ENCODE measurements at regions not wholly inside any gene's neighbourhood (a gene's known extent, or its start where the extent isn't known, plus 50 kb on each side); places are given as distances from the start of the nearest gene placed in this dataset.

DNA sequence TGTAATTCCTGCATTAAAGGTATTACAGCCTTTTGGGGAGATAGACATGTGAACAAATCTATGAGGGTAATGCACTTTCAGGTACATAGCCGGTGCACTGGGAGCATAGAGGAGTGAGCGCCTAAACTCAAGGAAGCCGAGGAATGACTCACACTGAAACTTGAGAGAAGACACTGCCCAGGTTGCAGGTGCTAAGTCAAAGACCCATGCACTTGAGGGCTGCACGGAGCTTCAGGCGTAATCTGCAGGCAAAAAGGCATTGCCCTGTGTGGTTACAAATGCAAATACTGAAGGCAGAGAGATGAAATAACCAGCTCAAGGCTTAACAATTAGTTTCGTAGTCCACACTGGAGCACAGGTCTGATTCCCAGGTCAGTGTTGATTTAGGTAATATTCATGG is 51.0 kb upstream of the OSBPL3 start:
- no peak for DNase-seq (ENCODE audit: extremely low read depth in 1 of 2, low read depth in 1 of 2)
